Activated B cell treated with CpG ODN at 0.5 μM for 24 hours (primary cell): ENCODE measurements at regions not wholly inside any gene's neighbourhood (a gene's known extent, or its start where the extent isn't known, plus 50 kb on each side); places are given as distances from the start of the nearest gene placed in this dataset.

Source experiments
- ATAC-seq: fragments of 200-7000 bp; cut with Tn5 transposase; one replicate; pipeline ENCODE4 v1.10.0; 2021; ENCODE audit warnings: low read depth, mild to moderate bottlenecking, moderate library complexity
- CTCF ChIA-PET: fragments of 350-600 bp; sonication (Branson Sonifier 250); formaldehyde crosslinking; loops from one replicate; lab custom pipeline; 2021; ENCODE audit warnings: antibody characterized with exemption; lab: Charles Lee
- POLR2A ChIA-PET: fragments of 350-600 bp; sonication (Branson Sonifier 250); formaldehyde crosslinking; loops from one replicate; lab custom pipeline; 2021; ENCODE audit warnings: antibody characterized with exemption; lab: Charles Lee
- DNase-seq: peaks from one replicate; pipeline ENCODE4 v3.0.0; 2022
- H3K27ac Mint-ChIP-seq: one replicate; pipeline ENCODE4 v1.8.0; 2020; ENCODE audit warnings: mixed read lengths
- H3K27me3 Mint-ChIP-seq: one replicate; pipeline ENCODE4 v1.8.0; 2021; ENCODE audit warnings: mixed read lengths
- H3K36me3 Mint-ChIP-seq: one replicate; pipeline ENCODE4 v1.8.0; 2021; ENCODE audit warnings: low read depth, mixed read lengths
- H3K4me1 Mint-ChIP-seq: one replicate; pipeline ENCODE4 v1.8.0; 2021; ENCODE audit warnings: mixed read lengths
- H3K4me3 Mint-ChIP-seq: one replicate; pipeline ENCODE4 v1.8.0; 2020; ENCODE audit warnings: mild to moderate bottlenecking, mixed read lengths
- H3K9me3 Mint-ChIP-seq: one replicate; pipeline ENCODE4 v1.8.0; 2020; ENCODE audit warnings: mixed read lengths
- intact Hi-C: fragments of 100-400 bp; cut with micrococcal nuclease; formaldehyde crosslinking; loops from one replicate; pipeline ENCODE4 v1.15.1; 2024
- TF ChIP-seq, protein P1 (sequence below): fragments of 200-600 bp; IDR thresholded peaks from one replicate; pipeline ENCODE4 v1.8.0; 2022; ENCODE audit warnings: antibody characterized with exemption, mild to moderate bottlenecking

GRCh38 chr2:16798472-16798871, 132.8 kb upstream of the CYRIA start:
- no peaks in the 10 kb centered on the region for H3K36me3 Mint-ChIP-seq
- POLR2A ChIA-PET: no interaction called here
- DNase-seq (no peak), ATAC-seq (no peak)
- intact Hi-C loops: no loop called here
- peaks cover 4% of the 10 kb centered on the region for H3K27me3 Mint-ChIP-seq
- no peaks in the 10 kb centered on the region for H3K9me3 Mint-ChIP-seq
- H3K4me3 Mint-ChIP-seq: no peak overlapping the region
- no peak overlapping the region for H3K27ac Mint-ChIP-seq
- TF ChIP-seq, protein P1, sequence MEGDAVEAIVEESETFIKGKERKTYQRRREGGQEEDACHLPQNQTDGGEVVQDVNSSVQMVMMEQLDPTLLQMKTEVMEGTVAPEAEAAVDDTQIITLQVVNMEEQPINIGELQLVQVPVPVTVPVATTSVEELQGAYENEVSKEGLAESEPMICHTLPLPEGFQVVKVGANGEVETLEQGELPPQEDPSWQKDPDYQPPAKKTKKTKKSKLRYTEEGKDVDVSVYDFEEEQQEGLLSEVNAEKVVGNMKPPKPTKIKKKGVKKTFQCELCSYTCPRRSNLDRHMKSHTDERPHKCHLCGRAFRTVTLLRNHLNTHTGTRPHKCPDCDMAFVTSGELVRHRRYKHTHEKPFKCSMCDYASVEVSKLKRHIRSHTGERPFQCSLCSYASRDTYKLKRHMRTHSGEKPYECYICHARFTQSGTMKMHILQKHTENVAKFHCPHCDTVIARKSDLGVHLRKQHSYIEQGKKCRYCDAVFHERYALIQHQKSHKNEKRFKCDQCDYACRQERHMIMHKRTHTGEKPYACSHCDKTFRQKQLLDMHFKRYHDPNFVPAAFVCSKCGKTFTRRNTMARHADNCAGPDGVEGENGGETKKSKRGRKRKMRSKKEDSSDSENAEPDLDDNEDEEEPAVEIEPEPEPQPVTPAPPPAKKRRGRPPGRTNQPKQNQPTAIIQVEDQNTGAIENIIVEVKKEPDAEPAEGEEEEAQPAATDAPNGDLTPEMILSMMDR: no peak
- CTCF ChIA-PET: no interaction called here
- no peaks in the 10 kb centered on the region for H3K4me1 Mint-ChIP-seq

DNA sequence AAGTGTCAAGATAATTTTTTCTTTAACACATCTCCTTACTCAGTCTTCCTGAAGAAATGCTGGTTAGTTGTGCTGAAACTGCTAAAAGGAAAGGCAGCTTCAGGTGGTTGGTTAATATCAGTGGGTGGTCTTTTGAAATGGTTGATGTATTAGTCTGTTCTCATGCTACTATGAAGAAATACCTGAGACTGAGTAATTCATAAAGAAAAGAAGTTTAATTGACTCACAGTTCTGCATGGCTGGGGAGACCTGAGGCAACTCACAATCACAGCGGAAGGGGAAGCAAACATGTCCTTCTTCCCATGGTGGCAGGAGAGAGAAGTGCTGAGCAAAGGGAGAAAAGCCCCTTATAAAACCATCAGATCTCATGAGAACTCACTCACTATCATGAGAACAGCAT, 125.9 kb upstream of the CYRIA start:
- H3K27ac Mint-ChIP-seq: no peak overlapping the region
- CTCF ChIA-PET: no interaction called here
- no peak for DNase-seq
- POLR2A ChIA-PET: no interaction called here
- H3K27me3 Mint-ChIP-seq: peaks cover 4% of the 10 kb centered on the region
- ATAC-seq: no peak
- no peaks in the 10 kb centered on the region for H3K9me3 Mint-ChIP-seq
- peaks cover 2% of the 10 kb centered on the region for H3K4me1 Mint-ChIP-seq
- TF ChIP-seq, protein P1: no peak
- intact Hi-C loops: no loop called here
- H3K4me3 Mint-ChIP-seq: no peak overlapping the region
- H3K36me3 Mint-ChIP-seq: no peaks in the 10 kb centered on the region

DNA sequence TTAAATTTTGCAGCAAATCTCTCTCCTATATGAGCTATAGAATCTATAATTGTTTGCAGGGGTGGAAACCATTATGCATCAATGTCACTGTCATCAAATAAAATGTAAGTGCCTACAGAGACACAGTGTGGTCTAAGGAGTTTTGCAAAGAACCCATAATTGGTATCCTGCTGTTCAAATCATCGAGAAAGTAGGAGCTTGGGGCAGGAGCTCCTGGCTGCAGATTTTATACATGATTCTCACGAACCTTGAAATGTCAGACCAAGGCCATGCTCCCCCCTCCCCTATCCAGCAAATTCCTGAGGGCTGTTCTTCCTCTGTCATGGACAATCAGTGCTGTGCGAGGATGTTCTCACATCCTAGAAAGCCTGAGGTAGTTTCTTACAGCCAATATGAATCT, 119.5 kb upstream of the CYRIA start:
- Mint-ChIP-seq H3K27ac (no peak overlapping the region), H3K9me3 (no peaks in the 10 kb centered on the region), H3K4me3 (no peak overlapping the region), H3K27me3 (no peaks in the 10 kb centered on the region), H3K4me1 (peaks cover 2% of the 10 kb centered on the region), H3K36me3 (no peaks in the 10 kb centered on the region)
- intact Hi-C loops: no loop called here
- ChIA-PET POLR2A (no interaction called here), CTCF (interaction anchor here (3.1 kb wide), 1 partner anchor 524 kb away, joined by 9 read pairs; no protein-coding TSS in a partner anchor)
- TF ChIP-seq, protein P1: no peak
- ATAC-seq (no peak), DNase-seq (no peak)

DNA sequence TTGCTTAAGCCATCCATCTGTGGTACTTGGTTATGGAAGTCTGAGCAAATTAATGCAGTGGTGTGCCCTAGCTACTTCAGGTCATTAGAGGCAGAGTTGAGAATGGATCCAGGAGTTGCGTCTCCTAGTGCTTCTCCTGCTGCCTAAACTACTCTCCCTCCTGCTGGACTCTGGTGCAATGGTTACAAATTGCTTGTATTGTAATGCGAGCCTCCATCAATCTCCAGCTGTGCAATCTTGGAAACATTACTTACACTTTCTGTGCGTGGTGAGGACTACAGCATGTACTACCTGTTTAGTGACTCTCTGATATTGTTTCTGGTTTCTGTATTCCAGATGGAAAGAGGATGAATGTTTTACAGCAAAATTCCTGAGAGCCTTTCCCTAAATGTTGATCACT, 119.0 kb upstream of the CYRIA start:
- TF ChIP-seq, protein P1: no peak
- Mint-ChIP-seq H3K27me3 (no peaks in the 10 kb centered on the region), H3K27ac (no peak overlapping the region), H3K4me1 (peaks cover 2% of the 10 kb centered on the region), H3K36me3 (no peaks in the 10 kb centered on the region), H3K4me3 (no peak overlapping the region), H3K9me3 (no peaks in the 10 kb centered on the region)
- POLR2A ChIA-PET: no interaction called here
- CTCF ChIA-PET: interaction anchor here (3.1 kb wide), 1 partner anchor 525 kb away, joined by 9 read pairs; no protein-coding TSS in a partner anchor
- no peak for ATAC-seq
- DNase-seq: no peak
- intact Hi-C loops: no loop called here

DNA sequence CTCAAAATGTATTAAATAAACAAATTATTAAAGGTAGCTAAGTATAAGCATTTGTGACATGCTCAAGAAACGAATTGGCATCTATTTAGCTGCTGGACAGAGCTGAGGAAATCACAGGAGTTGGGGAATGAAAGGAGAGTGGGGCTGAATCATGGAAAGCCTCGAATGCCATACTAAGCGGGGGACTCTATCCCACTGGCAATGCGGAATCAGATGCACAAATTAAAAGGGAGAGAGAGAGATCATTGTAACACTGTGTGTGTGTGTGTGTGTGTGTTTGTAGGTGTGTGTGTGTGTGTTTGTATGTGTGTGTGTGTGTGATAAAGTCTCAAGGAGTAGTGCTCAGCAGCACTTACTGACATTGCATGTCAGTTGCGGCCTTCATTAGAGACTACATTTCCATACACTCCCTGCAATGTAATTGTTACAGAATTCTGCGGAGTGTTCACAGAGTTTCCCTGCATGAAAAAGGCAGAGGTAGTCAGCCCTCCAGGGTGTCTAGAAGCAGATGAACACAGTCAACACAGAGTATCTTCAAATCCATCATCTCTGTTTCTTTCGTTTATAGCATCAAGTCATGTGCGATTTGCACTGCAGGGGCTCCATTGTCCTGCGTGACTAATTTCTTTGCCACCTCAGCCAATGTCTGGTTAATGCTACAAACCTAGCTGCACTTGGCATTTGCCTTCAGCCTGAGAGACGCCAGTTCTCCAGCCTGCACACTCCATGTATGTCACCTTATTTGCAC, 111.7 kb upstream of the CYRIA start:
- Mint-ChIP-seq H3K4me3 (no peak overlapping the region), H3K27me3 (peaks cover 3% of the 10 kb centered on the region), H3K4me1 (peaks cover 3% of the 10 kb centered on the region), H3K36me3 (no peaks in the 10 kb centered on the region), H3K27ac (no peak overlapping the region), H3K9me3 (no peaks in the 10 kb centered on the region)
- TF ChIP-seq, protein P1: no peak
- ATAC-seq (no peak), DNase-seq (no peak)
- CTCF ChIA-PET: interaction anchor here (0.9 to 9.0 kb wide), 2 partner anchors 533 to 894 kb away, joined by 3 to 131 read pairs; no protein-coding TSS in a partner anchor
- POLR2A ChIA-PET: no interaction called here
- intact Hi-C loops: no loop called here
